Right ventricle myocardium inferior (tissue), 1 donor: ENCODE measurements at regions not wholly inside any gene's neighbourhood (a gene's known extent, or its start where the extent isn't known, plus 50 kb on each side); places are given as distances from the start of the nearest gene placed in this dataset.

Experiments used
- ATAC-seq: fragments of 200-7000 bp; cut with Tn5 transposase; one replicate; pipeline ENCODE4 v1.9.1; 2020; ENCODE audit warnings: mild to moderate bottlenecking, moderate library complexity
- DNase-seq: peaks from one replicate; pipeline ENCODE4 v3.0.0; 2021; ENCODE audit errors: missing footprints
- intact Hi-C: fragments of 100-400 bp; cut with DNase I; formaldehyde crosslinking; loops from one replicate; pipeline ENCODE4 v1.11.0; 2022
- donor health status: DM: no; HTN: yes; CAD: no; lungs with severe emphysema.

DNA sequence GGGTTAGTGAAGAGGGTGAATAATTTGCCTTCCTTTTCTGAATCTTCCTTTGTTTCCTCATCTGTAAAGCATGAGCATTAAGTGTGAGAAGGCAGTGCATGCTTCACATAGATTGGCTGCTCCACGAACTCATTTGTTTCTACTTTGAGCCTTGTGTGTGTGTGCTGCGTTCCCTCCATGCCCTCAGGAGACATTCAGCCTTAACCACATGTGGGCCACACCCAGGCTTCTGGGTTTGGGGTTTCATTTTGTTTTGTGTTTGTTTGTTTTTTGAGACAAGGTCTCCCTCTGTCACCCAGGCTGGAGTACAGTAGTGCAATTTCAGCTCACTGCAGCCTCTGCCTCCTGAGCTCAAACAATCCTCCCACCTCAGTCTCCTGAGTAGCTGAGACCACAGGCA, 843.3 kb downstream of the GALR1 start:
- intact Hi-C loops: no loop called here
- DNase-seq (no peak), ATAC-seq (no peak)

DNA sequence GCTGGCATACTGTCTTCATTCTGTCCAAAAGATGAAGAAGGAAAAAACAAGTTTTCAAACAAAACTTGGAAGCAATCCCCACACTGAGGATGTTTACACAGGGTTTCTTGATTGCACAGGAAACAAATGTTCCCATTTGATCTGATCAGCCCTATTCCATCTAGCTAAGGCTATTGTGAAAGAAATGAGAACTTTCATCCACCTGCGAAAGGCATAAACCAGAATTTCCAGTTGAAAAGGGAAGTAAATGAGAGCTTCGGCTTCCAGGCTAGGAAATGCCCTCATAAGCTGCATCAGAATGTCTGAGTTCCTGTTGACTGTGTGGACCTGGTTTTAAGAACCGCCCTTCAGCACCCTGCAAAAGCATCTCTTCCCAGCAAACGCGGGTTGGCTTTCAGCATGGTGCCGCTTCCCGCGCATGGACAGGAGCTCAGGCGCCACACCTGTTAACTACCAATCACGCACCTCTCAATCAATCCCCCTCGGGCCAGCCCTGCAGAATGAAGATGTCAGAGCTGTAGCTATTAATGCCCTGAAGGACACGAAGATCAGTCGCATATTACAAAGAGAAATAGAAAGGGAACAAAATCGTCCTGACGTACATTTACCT, 850.4 kb downstream of the GALR1 start:
- DNase-seq (no peak), ATAC-seq (no peak)
- intact Hi-C loops: no loop called here

DNA sequence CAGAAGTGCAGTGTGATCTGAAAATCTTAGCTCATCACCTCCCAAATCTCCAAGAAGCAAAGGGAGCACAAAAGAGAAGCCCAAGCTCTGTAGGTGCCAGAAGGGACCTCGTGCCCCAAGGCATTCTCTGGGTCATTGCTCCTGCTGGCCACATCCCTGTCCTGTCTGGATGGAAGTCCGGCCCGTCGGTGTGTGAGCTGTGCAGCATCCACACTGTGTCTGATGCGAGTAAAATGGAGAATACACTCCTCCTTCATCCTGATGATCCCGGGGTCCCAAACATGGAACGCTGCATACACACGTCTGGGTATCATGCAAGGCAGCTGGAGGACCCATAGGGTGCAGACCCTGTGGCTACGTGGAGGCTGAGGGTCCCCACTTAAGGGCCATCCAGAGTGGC, 851.4 kb downstream of the GALR1 start:
- DNase-seq (no peak), ATAC-seq (no peak)
- intact Hi-C loops: no loop called here

DNA sequence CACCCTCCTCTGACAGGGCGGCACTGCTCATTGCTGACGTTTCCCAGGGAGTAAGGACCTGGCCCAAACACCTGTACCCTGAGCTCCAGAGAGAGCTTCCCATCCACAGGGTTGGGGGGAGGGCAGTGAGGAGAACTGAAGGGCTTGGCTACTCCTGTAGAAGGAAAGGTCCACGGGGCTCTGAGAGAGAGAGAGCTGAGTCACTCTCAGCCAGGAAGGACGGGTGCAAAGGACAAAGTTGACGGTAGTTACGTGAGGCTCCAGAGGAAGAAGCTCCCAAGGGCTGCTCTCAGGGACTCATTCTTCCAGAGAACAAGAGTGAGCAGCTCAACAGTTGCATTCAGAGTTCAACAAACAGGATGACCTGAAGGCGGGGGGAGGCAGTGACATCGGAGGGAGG, 852.5 kb downstream of the GALR1 start:
- intact Hi-C loops: no loop called here
- DNase-seq: no peak
- ATAC-seq: no peak

DNA sequence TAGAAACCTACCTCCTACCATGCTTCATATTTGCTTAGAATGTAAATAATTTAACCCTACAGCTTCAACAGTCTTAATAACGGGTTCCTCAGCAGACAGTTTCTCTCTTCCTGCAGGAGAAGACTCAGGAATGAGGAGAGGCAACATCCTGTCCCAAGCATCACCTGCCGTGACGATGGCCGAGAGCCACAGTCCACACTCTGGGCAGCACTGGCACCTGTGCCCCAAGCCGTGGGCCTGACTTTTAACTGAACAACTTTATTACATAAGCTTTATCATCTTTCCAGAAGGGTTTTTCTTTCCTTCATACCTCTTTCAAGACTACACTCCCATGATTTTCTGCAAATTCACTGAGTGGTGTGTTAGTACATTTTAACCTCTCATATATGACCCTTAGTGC, 856.0 kb downstream of the GALR1 start:
- intact Hi-C loops: no loop called here
- no peak for ATAC-seq

DNA sequence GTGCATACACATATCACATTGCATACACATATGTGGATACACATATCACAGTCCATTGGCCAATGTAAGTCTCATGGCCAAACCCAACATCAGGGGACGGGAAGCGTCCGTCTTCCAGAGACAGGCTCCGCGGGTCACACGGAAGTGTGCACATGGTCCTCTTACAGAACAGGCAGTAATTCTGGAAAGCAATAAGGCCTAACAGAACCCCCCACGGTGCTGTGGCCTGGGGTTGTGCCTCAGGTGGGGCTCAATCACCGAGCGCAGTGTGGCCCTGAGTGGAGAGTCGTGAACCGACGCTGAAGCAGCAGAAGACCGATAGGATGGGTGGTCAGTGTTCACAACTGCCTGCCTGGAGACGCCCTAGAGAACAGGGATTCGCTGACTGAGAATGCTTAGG, 857.3 kb downstream of the GALR1 start:
- DNase-seq (no peak), ATAC-seq (no peak)
- intact Hi-C loops: no loop called here

More for the DNA sequence above, 856.0 kb downstream of the GALR1 start:
- no peak for DNase-seq

DNA sequence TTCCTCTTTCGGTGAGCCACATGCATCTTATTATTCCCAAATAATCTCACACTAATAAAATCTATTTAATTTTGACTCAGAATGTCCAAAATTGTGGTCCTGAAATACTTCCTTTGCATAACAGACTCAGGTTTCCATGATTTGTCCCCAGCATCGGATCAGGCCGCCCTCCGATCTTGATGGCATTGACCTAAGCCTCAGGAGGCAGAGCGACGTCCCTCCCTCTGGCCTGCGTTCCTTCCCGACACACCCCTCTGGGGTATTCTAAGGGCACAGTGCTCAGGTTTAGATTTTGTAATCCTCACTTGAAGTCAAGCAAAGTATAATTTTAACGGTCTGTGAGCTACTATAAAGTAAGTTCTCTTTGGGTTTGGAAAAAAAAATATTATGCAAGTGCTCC, 857.7 kb downstream of the GALR1 start:
- intact Hi-C loops: no loop called here
- no peak for DNase-seq
- ATAC-seq: no peak

DNA sequence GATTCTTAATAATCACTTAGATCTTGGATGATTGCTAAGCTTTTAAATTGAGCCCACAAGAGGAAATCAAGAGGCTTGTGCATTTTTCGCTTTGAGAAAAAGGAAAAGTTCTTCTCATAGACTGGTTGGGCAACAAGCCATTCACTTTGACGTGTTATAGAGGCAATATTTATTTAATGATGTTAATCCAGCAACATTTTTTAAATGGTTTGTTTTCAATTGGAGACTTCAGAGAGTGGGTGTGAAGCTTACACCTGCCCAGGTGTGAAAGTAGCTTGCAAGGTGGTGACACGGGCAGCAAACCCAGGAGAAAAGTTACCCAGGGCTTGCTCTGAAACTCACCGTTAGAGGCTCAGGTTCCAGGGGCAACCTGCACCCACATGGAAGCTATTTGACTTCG, 858.9 kb downstream of the GALR1 start:
- no peak for ATAC-seq
- no peak for DNase-seq
- intact Hi-C loops: no loop called here

DNA sequence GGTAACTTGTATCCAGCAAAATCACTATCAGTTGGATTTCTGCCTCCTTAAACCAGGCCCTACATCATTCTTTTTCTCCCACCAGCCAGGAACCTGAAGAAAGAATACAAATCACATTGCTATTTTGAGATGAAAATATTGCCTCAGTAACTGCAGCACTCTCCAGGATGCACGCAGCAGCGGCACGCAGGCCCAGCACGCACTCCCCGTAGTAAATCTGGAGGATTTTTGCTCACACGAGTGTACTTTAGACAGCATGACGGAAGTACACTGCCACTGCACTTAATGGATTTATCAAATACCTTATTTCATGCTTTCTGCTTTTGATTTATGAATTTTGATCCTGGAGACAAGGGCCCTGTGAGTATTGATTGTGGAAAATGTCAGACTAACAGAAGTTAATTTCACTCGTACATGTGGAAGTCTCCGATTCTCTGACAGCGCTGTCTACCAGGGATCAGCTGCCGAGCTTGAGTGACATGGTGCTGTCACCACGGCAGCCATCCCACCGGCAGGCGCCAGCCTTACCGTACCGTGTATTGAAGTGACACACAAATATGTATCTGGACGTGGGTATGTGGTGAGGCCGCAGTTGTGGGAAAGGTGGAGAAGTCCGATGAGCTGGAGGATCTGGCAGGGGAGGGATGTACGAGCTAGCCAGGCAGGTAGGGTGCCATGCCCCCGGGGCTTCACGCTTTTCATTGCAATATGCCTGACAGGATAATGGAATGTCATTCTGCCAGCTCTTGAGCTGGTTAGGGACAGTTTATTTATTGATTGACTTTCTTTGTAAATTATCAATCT, 863.7 kb downstream of the GALR1 start:
- ATAC-seq (no peak), DNase-seq (no peak)
- intact Hi-C loops: no loop called here

DNA sequence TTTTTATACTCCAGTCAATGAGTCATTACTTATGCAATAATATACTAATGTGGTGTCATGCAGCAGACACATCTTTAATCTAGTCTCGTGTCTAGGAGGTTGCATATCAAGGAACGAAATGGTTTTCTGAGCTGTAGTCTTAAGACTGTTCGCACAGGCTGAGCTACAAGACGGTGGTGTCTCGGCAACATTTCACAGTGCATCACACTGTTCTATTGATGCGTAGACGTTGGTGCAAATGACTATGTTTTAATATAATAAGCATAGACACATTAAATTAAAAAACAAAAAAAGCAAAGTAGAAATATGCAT, 864.2 kb downstream of the GALR1 start:
- no peak for DNase-seq
- intact Hi-C loops: no loop called here
- ATAC-seq: no peak

DNA sequence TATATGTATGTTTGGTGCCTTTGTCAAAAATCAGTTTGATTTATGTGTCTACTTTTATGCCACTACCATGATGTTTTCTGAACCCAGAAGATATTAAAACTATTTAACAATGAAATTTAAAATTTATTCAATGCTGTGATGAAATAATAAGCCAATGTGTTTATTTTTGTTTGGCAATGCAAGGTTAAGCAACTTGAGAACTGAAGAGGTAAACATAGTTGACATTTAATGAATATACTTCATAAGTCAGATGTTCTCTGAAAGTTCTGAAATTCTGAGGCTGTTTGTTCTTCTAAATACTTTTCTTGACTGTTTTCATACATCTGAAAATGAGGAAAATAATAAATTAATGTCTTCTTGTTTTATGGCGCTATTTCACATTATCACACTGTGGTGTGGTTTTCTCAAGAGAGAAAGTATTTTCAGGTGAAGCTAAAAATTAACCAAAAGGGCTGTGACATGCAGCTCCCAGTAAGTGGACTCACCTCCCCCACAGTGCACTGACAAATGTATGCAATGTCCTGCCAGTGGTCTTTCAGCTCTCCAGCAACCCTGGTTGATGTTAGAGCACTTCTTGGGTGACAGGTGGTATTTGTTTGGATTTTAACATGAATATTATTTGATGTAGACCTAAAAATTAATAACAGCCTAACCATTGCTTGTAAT, 863.6 kb upstream of the SALL3 start:
- ATAC-seq (no peak), DNase-seq (no peak)
- intact Hi-C loops: no loop called here

DNA sequence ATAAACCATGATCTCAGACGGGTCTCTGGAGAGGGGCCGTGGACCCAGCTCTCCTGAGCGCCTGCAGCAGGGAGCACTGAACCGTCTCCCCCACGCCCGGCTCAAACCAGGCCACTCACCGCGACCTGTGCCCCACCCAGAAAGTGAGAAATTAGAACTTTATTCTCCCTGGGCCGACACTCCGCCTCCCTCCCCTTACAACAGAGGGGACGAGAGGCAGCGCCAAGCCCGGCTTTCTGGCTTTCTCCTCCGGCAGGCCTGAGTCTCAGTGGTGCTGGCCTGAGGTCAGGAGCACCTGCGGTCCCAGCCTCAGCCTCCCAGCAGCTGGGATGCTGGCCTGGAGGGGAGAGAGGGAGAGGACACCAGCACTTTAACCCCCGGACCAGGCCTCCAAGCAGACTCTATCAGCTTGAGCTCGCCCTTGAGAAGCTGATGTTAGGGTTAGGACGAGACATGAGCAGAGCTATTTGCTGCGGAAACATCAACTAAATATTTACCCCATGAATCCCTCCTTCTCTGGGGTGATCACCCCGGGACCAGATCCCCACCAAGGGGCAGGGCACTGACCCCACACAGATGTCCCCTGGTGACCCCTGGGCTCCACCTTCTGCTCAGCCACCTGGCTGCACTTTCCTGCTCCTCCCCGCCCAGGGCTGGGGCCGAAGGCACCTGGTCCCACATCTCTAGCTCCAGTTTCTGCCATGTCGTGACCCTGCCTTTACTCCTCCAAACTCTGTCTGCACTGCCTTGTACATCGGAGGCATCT, 856.3 kb upstream of the SALL3 start:
- DNase-seq: no peak

DNA sequence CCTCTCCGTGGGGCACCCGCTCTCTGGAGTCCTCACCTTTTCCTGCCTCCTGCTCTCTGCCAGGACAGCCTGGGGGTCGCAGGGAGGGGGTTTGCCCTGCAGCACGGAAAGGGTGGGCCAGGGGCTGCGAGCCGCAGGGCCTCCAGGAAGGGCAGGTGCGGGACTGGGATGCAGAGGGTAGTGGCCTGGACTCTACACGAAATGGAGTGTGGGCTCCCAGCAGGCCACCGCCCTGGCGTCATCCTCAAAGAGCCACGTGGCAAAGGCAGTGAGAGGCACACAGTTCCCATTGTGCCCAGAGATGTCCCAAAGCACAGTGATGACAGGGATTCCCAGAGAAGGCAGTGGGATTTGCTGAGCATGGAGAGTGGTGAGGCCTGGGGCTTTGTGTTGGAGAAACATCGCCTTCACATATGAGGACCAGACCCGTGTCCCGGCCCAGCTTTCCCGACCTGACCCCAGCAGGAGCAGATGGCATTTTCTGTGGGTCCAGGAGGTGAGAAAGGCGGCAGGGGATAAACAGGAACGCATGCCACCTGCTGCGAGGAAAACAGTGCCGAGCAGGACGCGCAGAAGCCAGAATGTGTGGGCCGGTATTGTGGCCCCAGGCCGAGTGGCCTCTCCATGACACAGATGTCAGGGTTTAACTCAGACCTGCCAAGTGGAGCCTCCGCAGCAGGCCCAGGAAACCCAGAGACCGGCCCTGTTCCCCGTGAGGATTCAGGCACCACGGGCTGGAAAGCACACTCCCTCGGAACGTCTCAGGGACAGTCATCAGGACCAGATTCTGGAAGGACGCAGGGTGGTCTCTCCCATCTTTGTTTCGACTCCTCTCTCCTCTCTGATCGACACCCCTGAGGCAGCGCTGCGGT, 855.5 kb upstream of the SALL3 start:
- ATAC-seq (peak; percentile 46), DNase-seq (no peak)
- intact Hi-C loops: no loop called here

More for the DNA sequence above, 856.3 kb upstream of the SALL3 start:
- no peak for ATAC-seq
- intact Hi-C loops: no loop called here

DNA sequence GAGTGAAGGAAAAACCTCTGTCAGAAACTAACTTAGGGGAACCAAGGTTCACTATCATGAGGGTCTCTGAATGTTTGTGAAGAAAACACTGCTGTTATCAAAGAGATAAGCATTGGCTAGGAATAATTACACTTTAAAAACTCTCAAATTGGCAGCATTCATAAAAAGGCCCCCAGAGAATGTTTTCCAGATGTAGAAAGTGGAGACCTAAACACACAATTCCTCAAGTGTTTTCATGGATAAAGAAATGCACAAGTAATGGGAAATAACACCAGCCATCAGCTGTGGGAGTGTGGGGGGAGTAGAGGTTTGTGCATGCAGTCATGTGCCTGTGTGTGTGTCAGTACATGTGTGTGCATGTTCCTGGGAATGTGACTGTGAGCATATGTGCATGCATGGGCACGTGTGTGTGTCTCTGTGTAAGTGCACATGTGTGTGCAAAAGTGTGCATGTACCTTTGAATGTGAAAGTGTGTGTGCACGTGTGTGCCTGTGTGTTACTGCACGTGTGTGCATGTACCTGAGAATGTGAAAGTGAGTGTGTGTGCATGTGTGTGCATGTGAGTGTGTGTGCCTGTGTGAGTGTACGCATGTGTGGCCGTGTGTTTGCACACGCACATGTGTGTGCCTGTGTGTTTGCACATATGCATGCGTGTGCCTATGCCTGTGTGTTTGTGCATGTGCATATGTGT, 854.3 kb upstream of the SALL3 start:
- DNase-seq: no peak
- intact Hi-C loops: no loop called here
- no peak for ATAC-seq

DNA sequence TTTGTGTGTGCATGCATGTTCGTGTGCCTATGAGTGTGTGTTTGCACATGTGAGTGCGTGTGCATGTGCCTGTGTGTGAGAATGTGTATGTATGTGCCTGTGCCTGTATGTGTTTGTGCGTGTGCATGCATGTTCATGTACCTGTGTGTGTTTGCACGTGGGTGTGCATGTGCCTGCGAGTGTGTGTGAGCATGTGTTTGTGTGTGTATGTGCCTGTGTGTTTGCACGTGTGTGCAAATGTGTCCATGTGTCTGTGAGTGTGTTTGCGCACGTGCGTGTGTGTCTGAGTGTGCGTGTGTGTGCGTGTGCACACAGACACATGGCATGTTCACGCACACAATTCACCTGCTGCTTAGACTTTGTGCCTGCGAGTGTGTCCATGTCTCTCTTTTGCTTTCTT, 853.5 kb upstream of the SALL3 start:
- intact Hi-C loops: no loop called here
- ATAC-seq (no peak), DNase-seq (no peak)

DNA sequence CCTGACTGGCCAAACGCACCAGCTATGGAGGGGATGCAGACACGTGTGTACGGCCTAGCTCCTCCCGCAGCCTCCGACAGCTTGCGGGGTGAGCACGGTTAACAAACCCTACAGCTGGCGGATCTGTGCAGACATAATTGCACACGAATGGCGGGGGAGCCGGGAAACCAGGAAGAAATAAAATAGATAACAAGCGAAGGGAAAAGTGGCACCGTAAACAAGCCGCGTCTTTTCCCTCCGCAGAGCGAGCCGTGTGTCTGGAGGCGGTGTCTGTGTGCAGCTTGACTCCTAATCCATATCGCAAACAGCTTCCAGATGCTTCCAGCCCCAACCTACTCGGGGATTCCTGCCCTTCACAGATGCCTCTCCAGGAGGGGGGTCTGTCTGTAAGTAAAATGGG, 853.1 kb upstream of the SALL3 start:
- intact Hi-C loops: no loop called here
- DNase-seq (no peak), ATAC-seq (no peak)

DNA sequence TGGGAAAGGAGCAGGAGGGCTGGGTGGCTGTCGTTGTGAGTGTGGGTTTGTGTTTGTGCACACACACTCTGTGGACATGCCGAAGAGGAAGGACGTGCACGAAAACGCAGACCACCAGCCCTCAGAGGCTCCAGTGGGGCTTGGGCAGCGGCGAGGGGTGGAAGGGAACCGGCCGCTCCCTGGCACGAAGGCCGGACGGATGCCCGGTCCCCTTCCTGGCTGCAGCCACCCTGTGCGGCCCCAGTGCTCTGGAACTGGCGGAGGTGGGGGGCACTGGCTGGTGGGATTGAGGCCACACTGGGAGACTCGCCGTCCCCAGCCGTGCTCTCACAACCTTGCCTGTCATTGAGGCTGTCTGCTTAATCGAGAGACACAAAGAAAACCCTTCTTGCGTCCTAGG, 852.6 kb upstream of the SALL3 start:
- intact Hi-C loops: no loop called here
- DNase-seq (no peak), ATAC-seq (no peak)

DNA sequence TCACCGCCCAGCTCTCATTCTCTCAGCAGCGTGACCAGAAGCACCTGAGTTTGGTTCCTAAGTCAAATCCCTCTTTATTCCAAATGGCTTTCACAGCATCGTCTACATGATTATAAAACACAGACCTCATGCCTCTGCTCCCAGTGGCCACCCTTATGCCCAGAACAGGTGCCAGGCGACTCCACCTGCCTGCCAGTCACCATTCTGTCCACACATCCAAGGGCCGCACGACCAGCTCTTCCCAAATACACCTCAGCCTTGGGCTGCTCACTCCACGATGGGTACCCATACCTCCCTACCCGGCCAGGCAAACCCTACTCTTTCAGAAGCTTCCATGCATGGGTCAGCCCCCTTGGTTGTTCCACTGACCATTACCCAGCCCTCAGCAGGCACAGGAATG, 851.6 kb upstream of the SALL3 start:
- intact Hi-C loops: no loop called here
- DNase-seq (no peak), ATAC-seq (no peak)
